NB4 (cell line): ENCODE measurements at regions not wholly inside any gene's neighbourhood (a gene's known extent, or its start where the extent isn't known, plus 50 kb on each side); places are given as distances from the start of the nearest gene placed in this dataset.

Experiments used
- MAX ChIP-seq: IDR thresholded peaks from 2 replicates; pipeline ENCODE4 v1.6.1; 2011; ENCODE audit warnings: low read depth, low read length
- POLR2A ChIP-seq: IDR thresholded peaks from 2 replicates; pipeline ENCODE4 v1.6.1; 2011; ENCODE audit warnings: mild to moderate bottlenecking; ENCODE audit not compliant: insufficient read length; ENCODE audit errors: extremely low read depth
- TF ChIP-seq, protein P1 (sequence below): IDR thresholded peaks from one replicate; pipeline ENCODE4 v1.5.1; 2012; ENCODE audit warnings: low read depth, low read length

DNA sequence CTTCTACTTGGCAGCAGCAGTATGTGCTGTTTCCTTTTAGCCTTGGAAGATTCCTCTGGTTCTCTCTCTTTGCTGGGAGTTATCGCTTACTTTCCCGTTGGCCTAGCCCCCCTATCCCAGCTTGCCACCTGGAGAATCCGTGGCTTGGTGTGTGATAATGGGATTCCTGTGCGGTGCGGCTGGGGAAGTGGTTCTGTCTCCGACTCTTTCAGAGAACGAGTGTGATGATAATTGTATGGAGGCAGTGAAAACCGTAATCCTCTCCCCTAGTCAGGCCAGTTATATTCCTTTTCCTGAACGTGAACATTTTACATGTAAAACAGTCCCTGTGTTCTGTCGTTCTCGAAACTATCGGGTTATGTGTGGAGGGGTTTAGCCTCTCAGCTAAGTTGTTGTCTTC lies 300.1 kb upstream of the C2CD4B start:
- TF ChIP-seq MAX (no peak), POLR2A (no peak)
- TF ChIP-seq, protein P1, sequence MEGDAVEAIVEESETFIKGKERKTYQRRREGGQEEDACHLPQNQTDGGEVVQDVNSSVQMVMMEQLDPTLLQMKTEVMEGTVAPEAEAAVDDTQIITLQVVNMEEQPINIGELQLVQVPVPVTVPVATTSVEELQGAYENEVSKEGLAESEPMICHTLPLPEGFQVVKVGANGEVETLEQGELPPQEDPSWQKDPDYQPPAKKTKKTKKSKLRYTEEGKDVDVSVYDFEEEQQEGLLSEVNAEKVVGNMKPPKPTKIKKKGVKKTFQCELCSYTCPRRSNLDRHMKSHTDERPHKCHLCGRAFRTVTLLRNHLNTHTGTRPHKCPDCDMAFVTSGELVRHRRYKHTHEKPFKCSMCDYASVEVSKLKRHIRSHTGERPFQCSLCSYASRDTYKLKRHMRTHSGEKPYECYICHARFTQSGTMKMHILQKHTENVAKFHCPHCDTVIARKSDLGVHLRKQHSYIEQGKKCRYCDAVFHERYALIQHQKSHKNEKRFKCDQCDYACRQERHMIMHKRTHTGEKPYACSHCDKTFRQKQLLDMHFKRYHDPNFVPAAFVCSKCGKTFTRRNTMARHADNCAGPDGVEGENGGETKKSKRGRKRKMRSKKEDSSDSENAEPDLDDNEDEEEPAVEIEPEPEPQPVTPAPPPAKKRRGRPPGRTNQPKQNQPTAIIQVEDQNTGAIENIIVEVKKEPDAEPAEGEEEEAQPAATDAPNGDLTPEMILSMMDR: no peak
